ENCODE measurements at regions not wholly inside any gene's neighbourhood (a gene's known extent, or its start where the extent isn't known, plus 50 kb on each side); places are given as distances from the start of the nearest gene placed in this dataset.

GRCh38 chr3:99394831-99395778 is 243.3 kb upstream of the COL8A1 start:
- Histone ChIP-seq H2AFZ (replicated peaks) (no peak overlapping the region), H3K27me3 (no peaks in the 10 kb centered on the region), H3K4me2 (no peak overlapping the region), H3K27ac (no peak overlapping the region), H3K79me2 (ENCODE audit: low read depth) (no peaks in the 10 kb centered on the region), H3K9ac (no peak overlapping the region), H3F3A (ENCODE audit: low read depth) (no peaks in the 10 kb centered on the region), H3K36me3 (no peaks in the 10 kb centered on the region), H3K4me3 (no peak overlapping the region), H4K20me1 (ENCODE audit: low read depth) (no peaks in the 10 kb centered on the region), H3K9me3 (ENCODE audit: low read depth) (no peaks in the 10 kb centered on the region), H3K4me1 (no peaks in the 10 kb centered on the region)
- H3K36me3 Mint-ChIP-seq: peaks cover 4% of the 10 kb centered on the region
- no peak overlapping the region for H3K27ac Mint-ChIP-seq
- H3K27me3 Mint-ChIP-seq (ENCODE audit: insufficient read depth, low read depth): no peaks in the 10 kb centered on the region
- H3K9me3 Mint-ChIP-seq: peaks cover 22% of the 10 kb centered on the region
- TF ChIP-seq, protein P1, sequence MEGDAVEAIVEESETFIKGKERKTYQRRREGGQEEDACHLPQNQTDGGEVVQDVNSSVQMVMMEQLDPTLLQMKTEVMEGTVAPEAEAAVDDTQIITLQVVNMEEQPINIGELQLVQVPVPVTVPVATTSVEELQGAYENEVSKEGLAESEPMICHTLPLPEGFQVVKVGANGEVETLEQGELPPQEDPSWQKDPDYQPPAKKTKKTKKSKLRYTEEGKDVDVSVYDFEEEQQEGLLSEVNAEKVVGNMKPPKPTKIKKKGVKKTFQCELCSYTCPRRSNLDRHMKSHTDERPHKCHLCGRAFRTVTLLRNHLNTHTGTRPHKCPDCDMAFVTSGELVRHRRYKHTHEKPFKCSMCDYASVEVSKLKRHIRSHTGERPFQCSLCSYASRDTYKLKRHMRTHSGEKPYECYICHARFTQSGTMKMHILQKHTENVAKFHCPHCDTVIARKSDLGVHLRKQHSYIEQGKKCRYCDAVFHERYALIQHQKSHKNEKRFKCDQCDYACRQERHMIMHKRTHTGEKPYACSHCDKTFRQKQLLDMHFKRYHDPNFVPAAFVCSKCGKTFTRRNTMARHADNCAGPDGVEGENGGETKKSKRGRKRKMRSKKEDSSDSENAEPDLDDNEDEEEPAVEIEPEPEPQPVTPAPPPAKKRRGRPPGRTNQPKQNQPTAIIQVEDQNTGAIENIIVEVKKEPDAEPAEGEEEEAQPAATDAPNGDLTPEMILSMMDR (IDR thresholded peaks at IDR 0.05): no peak
- TF ChIP-seq EZH2phosphoT487 (IDR thresholded peaks at IDR 0.05): no peak
- TF ChIP-seq EZH2 (IDR thresholded peaks at IDR 0.05): no peak
- H3K4me1 Mint-ChIP-seq: no peaks in the 10 kb centered on the region
- DNase-seq (ENCODE audit: low spot score): no peak
- no peak overlapping the region for H3K4me3 Mint-ChIP-seq

GRCh38 chr3:99393961-99394360 is 244.4 kb upstream of the COL8A1 start:
- no peaks in the 10 kb centered on the region for H3F3A ChIP-seq (ENCODE audit: low read depth)
- TF ChIP-seq EZH2phosphoT487 (IDR thresholded peaks at IDR 0.05): no peak
- H3K27ac Mint-ChIP-seq: no peak overlapping the region
- no peaks in the 10 kb centered on the region for H3K27me3 Mint-ChIP-seq (ENCODE audit: insufficient read depth, low read depth)
- H3K36me3 Mint-ChIP-seq: no peaks in the 10 kb centered on the region
- no peak overlapping the region for H3K9ac ChIP-seq
- no peak overlapping the region for H2AFZ ChIP-seq (replicated peaks)
- no peaks in the 10 kb centered on the region for H3K36me3 ChIP-seq
- DNase-seq (ENCODE audit: low spot score): no peak
- no peaks in the 10 kb centered on the region for H3K4me1 Mint-ChIP-seq
- H3K4me3 ChIP-seq: no peak overlapping the region
- no peaks in the 10 kb centered on the region for H3K27me3 ChIP-seq
- no peaks in the 10 kb centered on the region for H4K20me1 ChIP-seq (ENCODE audit: low read depth)
- no peaks in the 10 kb centered on the region for H3K9me3 ChIP-seq (ENCODE audit: low read depth)
- no peak overlapping the region for H3K27ac ChIP-seq
- no peak overlapping the region for H3K4me3 Mint-ChIP-seq
- no peaks in the 10 kb centered on the region for H3K79me2 ChIP-seq (ENCODE audit: low read depth)
- H3K4me2 ChIP-seq: no peak overlapping the region
- H3K4me1 ChIP-seq: no peaks in the 10 kb centered on the region
- peaks cover 16% of the 10 kb centered on the region for H3K9me3 Mint-ChIP-seq

DNA sequence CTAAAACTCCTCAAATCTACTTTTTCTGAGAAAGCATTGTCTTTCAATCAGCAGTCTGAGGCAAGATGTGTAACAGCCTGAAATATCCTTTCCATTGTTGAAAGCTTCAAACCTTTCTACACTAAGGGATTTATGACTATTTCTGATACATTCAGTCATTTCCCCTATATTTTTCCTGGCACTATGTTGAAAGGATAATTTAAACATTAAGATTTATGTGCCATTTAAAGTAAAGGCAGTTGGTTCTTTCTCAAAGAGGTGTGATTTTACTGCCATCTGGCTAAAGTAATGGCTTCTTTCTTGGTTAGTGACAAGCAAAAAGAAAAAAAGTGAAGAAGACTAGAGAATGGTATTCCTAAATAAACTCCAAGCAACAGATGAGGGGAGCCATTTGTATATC is 249.6 kb upstream of the COL8A1 start:
- no peak overlapping the region for H3K27ac Mint-ChIP-seq

More for the DNA sequence above, 249.6 kb upstream of the COL8A1 start:
- peaks cover 5% of the 10 kb centered on the region for H3K4me1 Mint-ChIP-seq
- Histone ChIP-seq H3K79me2 (ENCODE audit: low read depth) (no peaks in the 10 kb centered on the region), H3K4me2 (no peak overlapping the region), H3K27me3 (no peaks in the 10 kb centered on the region), H4K20me1 (ENCODE audit: low read depth) (no peaks in the 10 kb centered on the region), H3K9ac (no peak overlapping the region), H3K27ac (no peak overlapping the region), H2AFZ (replicated peaks) (no peak overlapping the region), H3K9me3 (ENCODE audit: low read depth) (no peaks in the 10 kb centered on the region), H3F3A (ENCODE audit: low read depth) (no peaks in the 10 kb centered on the region), H3K36me3 (no peaks in the 10 kb centered on the region), H3K4me1 (no peaks in the 10 kb centered on the region), H3K4me3 (no peak overlapping the region)
- no peaks in the 10 kb centered on the region for H3K36me3 Mint-ChIP-seq
- H3K4me3 Mint-ChIP-seq: no peak overlapping the region
- no peaks in the 10 kb centered on the region for H3K9me3 Mint-ChIP-seq
- TF ChIP-seq EZH2phosphoT487 (IDR thresholded peaks at IDR 0.05) (no peak), EZH2 (IDR thresholded peaks at IDR 0.05) (no peak)
- TF ChIP-seq, protein P1 (IDR thresholded peaks at IDR 0.05): no peak
- H3K27me3 Mint-ChIP-seq (ENCODE audit: insufficient read depth, low read depth): peaks cover 2% of the 10 kb centered on the region
- DNase-seq (ENCODE audit: low spot score): no peak

All from neural progenitor cell (in vitro differentiated cells).